ENCODE measurements at regions not wholly inside any gene's neighbourhood (a gene's known extent, or its start where the extent isn't known, plus 50 kb on each side); places are given as distances from the start of the nearest gene placed in this dataset.
A peak's percentile ranks its signal among the peaks of the same experiment; 100 is the strongest.
"Not testable (repeated sequence)": the region's sequence is repeated elsewhere in the genome, so short reads cannot be mapped to it uniquely, and the experiment has no call there.

- no peak for DNase-seq (ENCODE audit: low spot score)
These were observed 82.7 kb upstream of the PDZD8 start for GRCh38 chr10:117457932-117458331.

- DNase-seq (ENCODE audit: low spot score): no peak
These were observed 82.0 kb upstream of the PDZD8 start for GRCh38 chr10:117457071-117457810.

- DNase-seq (ENCODE audit: low spot score): no peak
These were observed 80.1 kb upstream of the PDZD8 start for GRCh38 chr10:117455346-117455745.

GRCh38 chr10:117454502-117454901 is 79.3 kb upstream of the PDZD8 start:
- no peak for DNase-seq (ENCODE audit: low spot score)

GRCh38 chr10:117453484-117453883 is 78.2 kb upstream of the PDZD8 start:
- not testable (repeated sequence) for DNase-seq (ENCODE audit: low spot score)

- no peak for DNase-seq (ENCODE audit: low spot score)
These were observed 75.7 kb upstream of the PDZD8 start for GRCh38 chr10:117450940-117451339.

- peak; percentile 7 for DNase-seq (ENCODE audit: low spot score)
These were observed 74.4 kb upstream of the PDZD8 start for GRCh38 chr10:117449636-117450035.

- DNase-seq (ENCODE audit: low spot score): no peak
These were observed 73.6 kb upstream of the PDZD8 start for GRCh38 chr10:117448802-117449201.

- no peak for DNase-seq (ENCODE audit: low spot score)
These were observed 70.8 kb upstream of the PDZD8 start for GRCh38 chr10:117445992-117446391.

GRCh38 chr10:117444497-117445040 is 69.3 kb upstream of the PDZD8 start:
- DNase-seq (ENCODE audit: low spot score): no peak

- no peak for DNase-seq (ENCODE audit: low spot score)
These were observed 68.4 kb upstream of the PDZD8 start for GRCh38 chr10:117443686-117444041.

- DNase-seq (ENCODE audit: low spot score): peak; percentile 53
These were observed 67.9 kb upstream of the PDZD8 start for GRCh38 chr10:117442944-117443685.

GRCh38 chr10:117442521-117442920 is 67.3 kb upstream of the PDZD8 start:
- DNase-seq (ENCODE audit: low spot score): no peak

- DNase-seq (ENCODE audit: low spot score): peak; percentile 5
These were observed 66.7 kb upstream of the PDZD8 start for GRCh38 chr10:117441812-117442443.

- no peak for DNase-seq (ENCODE audit: low spot score)
These were observed 66.1 kb upstream of the PDZD8 start for GRCh38 chr10:117441361-117441760.

GRCh38 chr10:117439243-117439912 is 64.1 kb upstream of the PDZD8 start:
- DNase-seq (ENCODE audit: low spot score): no peak

- DNase-seq (ENCODE audit: low spot score): no peak
These were observed 57.6 kb upstream of the PDZD8 start for GRCh38 chr10:117432866-117433265.

GRCh38 chr10:117431160-117431559 is 55.9 kb upstream of the PDZD8 start:
- peak; percentile 5 for DNase-seq (ENCODE audit: low spot score)

GRCh38 chr10:117430535-117430934 is 55.3 kb upstream of the PDZD8 start:
- not testable (repeated sequence) for DNase-seq (ENCODE audit: low spot score)

- DNase-seq (ENCODE audit: low spot score): no peak
These were observed 54.5 kb upstream of the PDZD8 start for GRCh38 chr10:117429643-117430265.

GRCh38 chr10:117427356-117427755 is 52.1 kb upstream of the PDZD8 start:
- no peak for DNase-seq (ENCODE audit: low spot score)

Data from NAMALWA (cell line).